ENCODE measurements at regions not wholly inside any gene's neighbourhood (a gene's known extent, or its start where the extent isn't known, plus 50 kb on each side); places are given as distances from the start of the nearest gene placed in this dataset.
A peak's percentile ranks its signal among the peaks of the same experiment; 100 is the strongest.

GRCh38 chr7:25663877-25664276, 435.6 kb upstream of the NPVF start:
- FAIRE-seq, result no peak

GRCh38 chr7:25664593-25664992, 436.3 kb upstream of the NPVF start:
- FAIRE-seq (no peak), DNase-seq (no peak)
- H3K4me1 ChIP-seq (ENCODE audit: control insufficient read depth in 2 of 3, insufficient read depth in 2 of 3, low read depth in 1 of 3, low read length in 3 of 3), result peaks cover 0 to 8% (median 0%) of the 10 kb centered on the region in 3 donors
- H3K4me3 ChIP-seq (ENCODE audit: low read length in 3 of 3), result no peak overlapping the region
- H3K9ac ChIP-seq (ENCODE audit: low read length in 3 of 3), result no peak overlapping the region
- no peak overlapping the region for H3K27ac ChIP-seq (ENCODE audit: low read depth in 2 of 2, low read length in 2 of 2)
- H3K36me3 ChIP-seq (ENCODE audit: control insufficient read depth in 2 of 3, insufficient read depth in 3 of 3, low read length in 3 of 3), result no peaks in the 10 kb centered on the region
- H3K27me3 ChIP-seq (ENCODE audit: control insufficient read depth, insufficient read depth, low read length), result no peaks in the 10 kb centered on the region
- intact Hi-C loops (cut with DNase I), result no loop called here
- no peaks in the 10 kb centered on the region for H3K9me3 ChIP-seq (ENCODE audit: control insufficient read depth in 2 of 3, insufficient read depth in 1 of 3, low read length in 3 of 3)
- no peak for TF ChIP-seq CTCF (IDR thresholded peaks at IDR 0.05; ENCODE audit: borderline replicate concordance, extremely low read depth, insufficient read depth)

More at GRCh38 chr7:25663877-25664276, 435.6 kb upstream of the NPVF start:
- Histone ChIP-seq H3K9me3 (ENCODE audit: control insufficient read depth in 2 of 3, insufficient read depth in 1 of 3, low read length in 3 of 3) (no peaks in the 10 kb centered on the region), H3K4me3 (ENCODE audit: low read length in 3 of 3) (no peak overlapping the region), H3K4me1 (ENCODE audit: control insufficient read depth in 2 of 3, insufficient read depth in 2 of 3, low read depth in 1 of 3, low read length in 3 of 3) (peaks cover 0 to 8% (median 0%) of the 10 kb centered on the region in 3 donors), H3K27ac (ENCODE audit: low read depth in 2 of 2, low read length in 2 of 2) (no peak overlapping the region), H3K36me3 (ENCODE audit: control insufficient read depth in 2 of 3, insufficient read depth in 3 of 3, low read length in 3 of 3) (no peaks in the 10 kb centered on the region), H3K9ac (ENCODE audit: low read length in 3 of 3) (no peak overlapping the region), H3K27me3 (ENCODE audit: control insufficient read depth, insufficient read depth, low read length) (no peaks in the 10 kb centered on the region)
- TF ChIP-seq CTCF (IDR thresholded peaks at IDR 0.05; ENCODE audit: borderline replicate concordance, extremely low read depth, insufficient read depth), result no peak
- DNase-seq, result peak in 1 of 5 donors; percentile 46
- intact Hi-C loops (cut with DNase I), result no loop called here

- H3K9me3 ChIP-seq (ENCODE audit: control insufficient read depth in 2 of 3, insufficient read depth in 1 of 3, low read length in 3 of 3), result no peaks in the 10 kb centered on the region
- no peak overlapping the region for H3K27ac ChIP-seq (ENCODE audit: low read depth in 2 of 2, low read length in 2 of 2)
- no peak overlapping the region for H3K4me3 ChIP-seq (ENCODE audit: low read length in 3 of 3)
- intact Hi-C loops (cut with DNase I), result no loop called here
- H3K4me1 ChIP-seq (ENCODE audit: control insufficient read depth in 2 of 3, insufficient read depth in 2 of 3, low read depth in 1 of 3, low read length in 3 of 3), result peaks cover 0 to 9% (median 0%) of the 10 kb centered on the region in 3 donors
- no peak for TF ChIP-seq CTCF (IDR thresholded peaks at IDR 0.05; ENCODE audit: borderline replicate concordance, extremely low read depth, insufficient read depth)
- no peaks in the 10 kb centered on the region for H3K27me3 ChIP-seq (ENCODE audit: control insufficient read depth, insufficient read depth, low read length)
- DNase-seq (no peak), FAIRE-seq (no peak)
- H3K36me3 ChIP-seq (ENCODE audit: control insufficient read depth in 2 of 3, insufficient read depth in 3 of 3, low read length in 3 of 3), result no peaks in the 10 kb centered on the region
- H3K9ac ChIP-seq (ENCODE audit: low read length in 3 of 3), result no peak overlapping the region
These were observed 437.1 kb upstream of the NPVF start for GRCh38 chr7:25665374-25665773.

Measured in kidney (tissue), 13 donors.